B cell (primary cell): ENCODE measurements at regions not wholly inside any gene's neighbourhood (a gene's known extent, or its start where the extent isn't known, plus 50 kb on each side); places are given as distances from the start of the nearest gene placed in this dataset.

ENCODE experiments used
- ATAC-seq: fragments of 200-7000 bp; cut with Tn5 transposase; one replicate; pipeline ENCODE4 v1.10.0; 2021; ENCODE audit warnings: low read depth, mild to moderate bottlenecking, moderate number of reproducible peaks, moderate library complexity
- CTCF ChIA-PET: fragments of 350-600 bp; sonication (Branson Sonifier 250); formaldehyde crosslinking; loops from one replicate; lab custom pipeline; 2021; ENCODE audit warnings: antibody characterized with exemption, inconsistent platforms; lab: Charles Lee
- POLR2A ChIA-PET: fragments of 350-600 bp; sonication (Branson Sonifier 250); formaldehyde crosslinking; loops from one replicate; lab custom pipeline; 2021; ENCODE audit warnings: antibody characterized with exemption; lab: Charles Lee
- DNase-seq: peaks from one replicate; pipeline ENCODE4 v3.0.0; 2013
- H2AFZ ChIP-seq: 2 replicates; pipeline ENCODE4 v1.6.1; 2012; ENCODE audit warnings: mild to moderate bottlenecking, low read depth, low read length; ENCODE audit not compliant: insufficient read depth, poor library complexity, severe bottlenecking
- H3K27ac ChIP-seq, 2 donors: 1 replicate in 1 of 2; 2 replicates in 1 of 2; pipeline ENCODE4 v1.5.1; 2012 to 2013; ENCODE audit warnings: low read length in 2 of 2, mild to moderate bottlenecking in 2 of 2, moderate library complexity in 1 of 2
- H3K27me3 ChIP-seq, 4 experiments: fragments of 200-600 bp in 1 of 4; sonication (generic) in 1 of 4; replicated peaks in 1 of 4; 1 replicate in 2 of 4; 2 replicates in 2 of 4; pipeline versions ENCODE4 v1.6.1 to v1.7.0; 2013 to 2016; ENCODE audit warnings: low read length in 3 of 4, mild to moderate bottlenecking in 2 of 4, mixed read lengths in 1 of 4, moderate library complexity in 1 of 4; ENCODE audit not compliant: insufficient read depth in 4 of 4, control insufficient read depth in 3 of 4; ENCODE audit errors: control extremely low read depth in 1 of 4
- H3K36me3 ChIP-seq, 2 experiments: replicated peaks in 1 of 2; 1 replicate in 1 of 2; 2 replicates in 1 of 2; pipeline versions ENCODE4 v1.6.1 to v1.7.1; 2013; ENCODE audit warnings: low read length in 1 of 2; ENCODE audit not compliant: insufficient read depth in 2 of 2, control insufficient read depth in 1 of 2; ENCODE audit errors: control extremely low read depth in 1 of 2, extremely low read depth in 1 of 2
- H3K4me1 ChIP-seq, 2 donors: fragments of 200-600 bp in 1 of 2; sonication (generic) in 1 of 2; 1 replicate in 1 of 2; 2 replicates in 1 of 2; pipeline versions ENCODE4 v1.5.1 to v1.6.1; 2013 to 2017; ENCODE audit warnings: low read length in 2 of 2; ENCODE audit not compliant: control insufficient read depth in 2 of 2, insufficient read depth in 2 of 2
- H3K4me2 ChIP-seq: replicated peaks from 2 replicates; pipeline ENCODE3; 2012; ENCODE audit warnings: mild to moderate bottlenecking, low read depth, low read length; ENCODE audit not compliant: poor library complexity, severe bottlenecking
- H3K4me3 ChIP-seq, 5 experiments: fragments of 200-600 bp in 1 of 5; sonication (generic) in 1 of 5; 1 replicate in 3 of 5; 2 replicates in 2 of 5; pipeline versions ENCODE4 v1.5.1 to v1.7.0; 2011 to 2016; ENCODE audit warnings: low read length in 4 of 5, mild to moderate bottlenecking in 4 of 5, low read depth in 2 of 5, control low read depth in 1 of 5, moderate library complexity in 1 of 5; ENCODE audit not compliant: insufficient read depth in 1 of 5; ENCODE audit errors: control extremely low read depth in 1 of 5, extremely low read depth in 1 of 5
- H3K79me2 ChIP-seq: fragments of 200-600 bp; sonication (generic); one replicate; pipeline ENCODE4 v1.6.0; 2016; ENCODE audit warnings: low read length; ENCODE audit not compliant: control insufficient read depth, insufficient read depth
- H3K9ac ChIP-seq: fragments of 200-600 bp; sonication (generic); 2 replicates; pipeline ENCODE4 v1.6.1; 2017; ENCODE audit warnings: mild to moderate bottlenecking, low read length, moderate library complexity
- H3K9me3 ChIP-seq, 3 donors: one replicate each; pipeline versions ENCODE4 v1.6.1 to v1.7.1; 2013; ENCODE audit warnings: low read length in 2 of 3; ENCODE audit not compliant: control insufficient read depth in 2 of 3, insufficient read depth in 1 of 3; ENCODE audit errors: control extremely low read depth in 1 of 3
- H4K20me1 ChIP-seq: 2 replicates; pipeline ENCODE4 v1.6.0; 2012; ENCODE audit warnings: mild to moderate bottlenecking, low read length; ENCODE audit not compliant: insufficient read depth, control insufficient read depth, poor library complexity, severe bottlenecking
- H3K27ac Mint-ChIP-seq: one replicate; pipeline ENCODE4 v1.8.0; 2021; ENCODE audit warnings: mixed read lengths
- H3K27me3 Mint-ChIP-seq: one replicate; pipeline ENCODE4 v1.8.0; 2021; ENCODE audit warnings: mixed read lengths
- H3K4me1 Mint-ChIP-seq: one replicate; pipeline ENCODE4 v1.8.0; 2021; ENCODE audit warnings: mixed read lengths
- H3K4me3 Mint-ChIP-seq: one replicate; pipeline ENCODE4 v1.8.0; 2021; ENCODE audit warnings: mixed read lengths
- H3K9me3 Mint-ChIP-seq: one replicate; pipeline ENCODE4 v1.8.0; 2022; ENCODE audit warnings: mixed read lengths; ENCODE audit not compliant: insufficient read depth
- CTCF ChIP-seq: fragments of 200-600 bp; IDR thresholded peaks from one replicate; pipeline ENCODE4 v1.8.0; 2022; ENCODE audit warnings: antibody characterized with exemption, mild to moderate bottlenecking
- EZH2 ChIP-seq: IDR thresholded peaks from 2 replicates; pipeline ENCODE4 v1.6.1; 2012; ENCODE audit warnings: borderline replicate concordance, low read depth, mild to moderate bottlenecking, moderate library complexity, low read length; ENCODE audit not compliant: insufficient read depth, poor library complexity, severe bottlenecking
- WGBS: methylation state at CpG from one replicate; pipeline ENCODE4 v1.1.5; 2013; ENCODE audit warnings: missing lambda C conversion rate; ENCODE audit not compliant: insufficient coverage; 5-methylcytosine and 5-hydroxymethylcytosine counted together
- intact Hi-C: fragments of 100-400 bp; cut with micrococcal nuclease; formaldehyde crosslinking; loops from one replicate; pipeline ENCODE4 v1.10.0; 2022

- H3K4me1 ChIP-seq = no peaks in the 10 kb centered on the region
- Mint-ChIP-seq H3K9me3 (peaks cover 2% of the 10 kb centered on the region), H3K27ac (no peak overlapping the region), H3K4me3 (no peak overlapping the region), H3K27me3 (no peaks in the 10 kb centered on the region), H3K4me1 (no peaks in the 10 kb centered on the region)
- no peaks in the 10 kb centered on the region for H3K36me3 ChIP-seq
- no peak overlapping the region for H3K4me2 ChIP-seq
- no peaks in the 10 kb centered on the region for H3K79me2 ChIP-seq
- WGBS = 90% methylated on average over 14 of the region's 14 CpGs
- H3K27me3 ChIP-seq = no peaks in the 10 kb centered on the region
- ATAC-seq (no peak), DNase-seq (no peak)
- intact Hi-C loops = no loop called here
- H2AFZ ChIP-seq = no peak overlapping the region
- no peak for TF ChIP-seq CTCF
- TF ChIP-seq EZH2 = no peak
- ChIA-PET POLR2A (no interaction called here), CTCF (no interaction called here)
- H3K4me3 ChIP-seq = no peak overlapping the region
- peaks cover 0 to 20% (median 0%) of the 10 kb centered on the region in 3 donors for H3K9me3 ChIP-seq
- no peaks in the 10 kb centered on the region for H4K20me1 ChIP-seq
- H3K27ac ChIP-seq = no peak overlapping the region
- H3K9ac ChIP-seq = no peak overlapping the region
Observed at GRCh38 chr20:16974855-16975162, 226.7 kb downstream of the OTOR start.

GRCh38 chr20:16975682-16976081 lies 227.5 kb downstream of the OTOR start:
- Mint-ChIP-seq H3K27ac (no peak overlapping the region), H3K27me3 (no peaks in the 10 kb centered on the region), H3K9me3 (peaks cover 2% of the 10 kb centered on the region), H3K4me1 (no peaks in the 10 kb centered on the region), H3K4me3 (no peak overlapping the region)
- ChIA-PET CTCF (no interaction called here), POLR2A (no interaction called here)
- intact Hi-C loops = no loop called here
- Histone ChIP-seq H3K4me2 (no peak overlapping the region), H3K27me3 (no peaks in the 10 kb centered on the region), H3K4me3 (no peak overlapping the region), H3K9ac (no peak overlapping the region), H3K9me3 (peaks cover 0 to 20% (median 0%) of the 10 kb centered on the region in 3 donors), H3K36me3 (no peaks in the 10 kb centered on the region), H3K27ac (no peak overlapping the region), H3K4me1 (no peaks in the 10 kb centered on the region), H3K79me2 (no peaks in the 10 kb centered on the region), H4K20me1 (no peaks in the 10 kb centered on the region), H2AFZ (no peak overlapping the region)
- 95% methylated on average over 10 of the region's 12 CpGs for WGBS
- TF ChIP-seq CTCF (no peak), EZH2 (no peak)
- DNase-seq (no peak), ATAC-seq (no peak)
